Calu3 (cell line): ENCODE measurements at regions not wholly inside any gene's neighbourhood (a gene's known extent, or its start where the extent isn't known, plus 50 kb on each side); places are given as distances from the start of the nearest gene placed in this dataset.

Source experiments
- BruUV-seq: library from RNA; stranded (reverse); fragments of 400-500 nt; replicated peaks from 2 replicates; lab custom pipeline; 2021; lab: Mats Ljungman, UMichigan
- CTCF ChIA-PET: fragments of 300-600 bp; sonication (Branson Sonifier 250); formaldehyde crosslinking; loops from one replicate; lab custom pipeline; 2022; ENCODE audit warnings: antibody characterized with exemption; lab: Charles Lee
- DNase-seq: peaks from one replicate; pipeline ENCODE4 v3.0.0; 2022
- H3K27ac Mint-ChIP-seq: one replicate; pipeline ENCODE4 v1.8.0; 2022; ENCODE audit warnings: mixed read lengths; ENCODE audit not compliant: unreplicated experiment
- H3K27me3 Mint-ChIP-seq: one replicate; pipeline ENCODE4 v1.8.0; 2022; ENCODE audit warnings: mixed read lengths; ENCODE audit not compliant: unreplicated experiment
- H3K36me3 Mint-ChIP-seq: one replicate; pipeline ENCODE4 v1.8.0; 2022; ENCODE audit warnings: mild to moderate bottlenecking, moderate library complexity, mixed read lengths; ENCODE audit not compliant: insufficient read depth, unreplicated experiment
- H3K4me1 Mint-ChIP-seq: one replicate; pipeline ENCODE4 v1.8.0; 2022; ENCODE audit warnings: mild to moderate bottlenecking, low read depth, mixed read lengths; ENCODE audit not compliant: unreplicated experiment
- H3K4me3 Mint-ChIP-seq: one replicate; pipeline ENCODE4 v1.8.0; 2022; ENCODE audit warnings: mild to moderate bottlenecking, low read depth, moderate library complexity, mixed read lengths; ENCODE audit not compliant: unreplicated experiment
- H3K9me3 Mint-ChIP-seq: one replicate; pipeline ENCODE4 v1.8.0; 2022; ENCODE audit warnings: low read depth, mixed read lengths; ENCODE audit not compliant: unreplicated experiment
- intact Hi-C: fragments of 100-400 bp; cut with micrococcal nuclease; formaldehyde crosslinking; loops from one replicate; pipeline ENCODE4 v1.10.0; 2022; ENCODE audit not compliant: unreplicated experiment
- TF ChIP-seq, protein P1 (sequence below): fragments of 200-600 bp; IDR thresholded peaks from one replicate; pipeline ENCODE4 v1.8.0; 2022; ENCODE audit warnings: antibody characterized with exemption; ENCODE audit not compliant: unreplicated experiment

DNA sequence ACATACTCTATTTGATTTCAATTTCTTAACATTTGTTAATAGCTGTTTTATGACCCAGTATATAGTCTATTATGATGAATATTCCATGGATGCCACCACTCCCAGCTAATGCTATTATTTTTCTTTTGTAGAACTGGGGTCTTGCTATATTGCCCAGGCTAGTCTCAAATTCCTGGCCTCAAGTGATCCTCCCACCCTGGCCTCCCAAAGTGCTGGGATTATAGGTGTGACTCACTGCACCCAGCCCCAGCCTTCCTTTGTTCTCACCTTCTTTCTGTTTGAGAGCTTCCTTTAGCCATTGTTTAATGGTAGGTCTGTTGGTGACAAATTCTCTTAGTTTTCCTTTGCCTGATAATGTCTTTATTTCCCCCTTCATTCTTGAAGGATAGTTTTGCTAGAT, 52.9 kb upstream of the AMOTL1 start:
- Mint-ChIP-seq H3K27ac (no peak overlapping the region), H3K4me1 (no peaks in the 10 kb centered on the region), H3K9me3 (peaks cover 3% of the 10 kb centered on the region), H3K4me3 (no peak overlapping the region), H3K27me3 (no peaks in the 10 kb centered on the region), H3K36me3 (no peaks in the 10 kb centered on the region)
- DNase-seq = no peak
- CTCF ChIA-PET = no interaction called here
- TF ChIP-seq, protein P1, sequence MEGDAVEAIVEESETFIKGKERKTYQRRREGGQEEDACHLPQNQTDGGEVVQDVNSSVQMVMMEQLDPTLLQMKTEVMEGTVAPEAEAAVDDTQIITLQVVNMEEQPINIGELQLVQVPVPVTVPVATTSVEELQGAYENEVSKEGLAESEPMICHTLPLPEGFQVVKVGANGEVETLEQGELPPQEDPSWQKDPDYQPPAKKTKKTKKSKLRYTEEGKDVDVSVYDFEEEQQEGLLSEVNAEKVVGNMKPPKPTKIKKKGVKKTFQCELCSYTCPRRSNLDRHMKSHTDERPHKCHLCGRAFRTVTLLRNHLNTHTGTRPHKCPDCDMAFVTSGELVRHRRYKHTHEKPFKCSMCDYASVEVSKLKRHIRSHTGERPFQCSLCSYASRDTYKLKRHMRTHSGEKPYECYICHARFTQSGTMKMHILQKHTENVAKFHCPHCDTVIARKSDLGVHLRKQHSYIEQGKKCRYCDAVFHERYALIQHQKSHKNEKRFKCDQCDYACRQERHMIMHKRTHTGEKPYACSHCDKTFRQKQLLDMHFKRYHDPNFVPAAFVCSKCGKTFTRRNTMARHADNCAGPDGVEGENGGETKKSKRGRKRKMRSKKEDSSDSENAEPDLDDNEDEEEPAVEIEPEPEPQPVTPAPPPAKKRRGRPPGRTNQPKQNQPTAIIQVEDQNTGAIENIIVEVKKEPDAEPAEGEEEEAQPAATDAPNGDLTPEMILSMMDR = no peak
- no TSS peak for BruUV-seq
- intact Hi-C loops = no loop called here

DNA sequence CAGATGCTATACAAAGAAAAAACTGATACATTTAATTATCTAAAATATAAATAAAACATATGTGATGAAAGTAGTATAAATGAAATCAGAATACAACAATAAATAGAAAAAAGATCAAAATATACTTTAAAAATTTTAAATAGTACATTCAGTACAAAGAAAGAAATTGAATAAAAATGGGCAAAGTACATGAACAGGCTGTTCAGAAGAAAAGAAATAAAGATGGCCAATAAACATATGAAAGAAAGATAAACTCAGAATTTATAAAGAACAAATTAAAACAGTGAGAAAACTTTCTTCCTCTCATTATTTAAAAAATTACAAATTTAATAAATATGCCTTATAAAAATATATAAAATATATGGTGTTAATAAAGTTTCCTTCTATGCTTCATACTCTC, 50.5 kb upstream of the AMOTL1 start:
- Mint-ChIP-seq H3K4me3 (no peak overlapping the region), H3K4me1 (no peaks in the 10 kb centered on the region), H3K9me3 (peaks cover 3% of the 10 kb centered on the region), H3K36me3 (no peaks in the 10 kb centered on the region), H3K27me3 (peaks cover 10% of the 10 kb centered on the region), H3K27ac (no peak overlapping the region)
- TF ChIP-seq, protein P1 = no peak
- intact Hi-C loops = no loop called here
- no peak for DNase-seq
- CTCF ChIA-PET = no interaction called here
- BruUV-seq = no TSS peak
